SK-N-SH (cell line): ENCODE measurements at regions not wholly inside any gene's neighbourhood (a gene's known extent, or its start where the extent isn't known, plus 50 kb on each side); places are given as distances from the start of the nearest gene placed in this dataset.

Source experiments
- CTCF ChIA-PET: fragments of 300-600, 350-600 bp; formaldehyde crosslinking; extraction: SDS; loops from one replicate; lab custom pipeline; 2021; lab: Yijun Ruan, JAX
- POLR2A ChIA-PET: fragments of 350-600 bp; sonication (Branson Sonifier 250); formaldehyde crosslinking; extraction: SDS; loops from one replicate; lab custom pipeline; 2020; ENCODE audit warnings: antibody characterized with exemption, inconsistent platforms; lab: Yijun Ruan, JAX
- DNase-seq: peaks from one replicate; pipeline ENCODE4 v3.0.0; 2012
- H2AFZ ChIP-seq: fragments of 200-600 bp; sonication (generic); 2 replicates; pipeline ENCODE4 v1.8.1; 2016; ENCODE audit warnings: antibody characterized with exemption, mild to moderate bottlenecking, low read depth
- H3F3A ChIP-seq: fragments of 200-600 bp; sonication (generic); replicated peaks from 2 replicates; pipeline ENCODE3; 2016; ENCODE audit warnings: antibody characterized with exemption, mild to moderate bottlenecking; ENCODE audit not compliant: insufficient read depth
- H3K27ac ChIP-seq, 2 experiments: fragments of 200-500 bp in 1 of 2; fragments of 200-600 bp in 1 of 2; sonication (Bioruptor generic) in 1 of 2; sonication (generic), shearing (Covaris generic) in 1 of 2; 2 replicates each; pipeline versions ENCODE4 v1.5.1 to v1.6.1; 2014 to 2016; ENCODE audit warnings: low read depth in 2 of 2, inconsistent platforms in 1 of 2, low read length in 1 of 2, mild to moderate bottlenecking in 1 of 2, mixed read lengths in 1 of 2
- H3K27me3 ChIP-seq: fragments of 200-600 bp; sonication (generic), shearing (Covaris generic); 2 replicates; pipeline ENCODE4 v1.6.1; 2016; ENCODE audit warnings: mixed run types; ENCODE audit not compliant: insufficient read depth
- H3K36me3 ChIP-seq, 2 experiments: fragments of 200-500 bp in 1 of 2; fragments of 200-600 bp in 1 of 2; sonication (Bioruptor generic) in 1 of 2; sonication (generic) in 1 of 2; replicated peaks in 1 of 2; 2 replicates each; pipeline versions ENCODE3 to v1.5.1; 2014 to 2016; ENCODE audit warnings: low read length in 1 of 2, mild to moderate bottlenecking in 1 of 2; ENCODE audit not compliant: insufficient read depth in 2 of 2, control insufficient read depth in 1 of 2
- H3K4me1 ChIP-seq, 2 experiments: fragments of 200-500 bp in 1 of 2; fragments of 200-600 bp in 1 of 2; sonication (Bioruptor generic) in 1 of 2; sonication (generic), shearing (Covaris generic) in 1 of 2; 2 replicates each; pipeline versions ENCODE4 v1.5.1 to v1.6.1; 2014 to 2016; ENCODE audit warnings: low read depth in 1 of 2, low read length in 1 of 2, mixed run types in 1 of 2; ENCODE audit not compliant: insufficient read depth in 2 of 2, control insufficient read depth in 1 of 2
- H3K4me2 ChIP-seq: fragments of 200-600 bp; sonication (generic), shearing (Covaris generic); 2 replicates; pipeline ENCODE4 v1.6.1; 2017; ENCODE audit warnings: mixed run types
- H3K4me3 ChIP-seq, 2 experiments: fragments of 200-500 bp in 1 of 2; fragments of 200-600 bp in 1 of 2; sonication (Bioruptor generic) in 1 of 2; sonication (generic), shearing (Covaris generic) in 1 of 2; 2 replicates each; pipeline versions ENCODE4 v1.5.1 to v1.8.1; 2014 to 2016; ENCODE audit warnings: low read depth in 2 of 2, inconsistent platforms in 1 of 2, low read length in 1 of 2, mild to moderate bottlenecking in 1 of 2, mixed read lengths in 1 of 2, moderate library complexity in 1 of 2
- H3K79me2 ChIP-seq: fragments of 200-600 bp; sonication (generic); 2 replicates; pipeline ENCODE4 v1.8.1; 2017; ENCODE audit warnings: mild to moderate bottlenecking; ENCODE audit not compliant: insufficient read depth
- H3K9ac ChIP-seq: fragments of 200-600 bp; sonication (generic); 2 replicates; pipeline ENCODE4 v1.6.1; 2017; ENCODE audit warnings: mixed run types
- H3K9me2 ChIP-seq: fragments of 200-600 bp; sonication (generic); 2 replicates; pipeline ENCODE4 v1.6.1; 2017; ENCODE audit warnings: mixed run types
- H3K9me3 ChIP-seq: fragments of 200-600 bp; sonication (generic); 2 replicates; pipeline ENCODE4 v1.6.1; 2017; ENCODE audit warnings: mixed run types, mild to moderate bottlenecking, moderate library complexity
- H4K20me1 ChIP-seq: fragments of 200-600 bp; sonication (generic); 2 replicates; pipeline ENCODE4 v1.6.1; 2017; ENCODE audit warnings: mild to moderate bottlenecking, mixed run types; ENCODE audit not compliant: insufficient read depth
- CHD2 ChIP-seq: fragments of 150-350 bp; IDR thresholded peaks from 2 replicates; pipeline ENCODE4 v1.6.1; 2018; ENCODE audit warnings: low read length; ENCODE audit not compliant: partially characterized antibody
- EP300 ChIP-seq, 2 experiments: IDR thresholded peaks; 2 replicates each; pipeline versions ENCODE4 v1.4.0 to v1.6.1; 2012; ENCODE audit warnings: borderline replicate concordance in 1 of 2, low read depth in 1 of 2, low read length in 1 of 2
- EZH2phosphoT487 ChIP-seq: fragments of 200-600 bp; sonication (generic); IDR thresholded peaks from 2 replicates; pipeline ENCODE4 v1.6.1; 2017; ENCODE audit warnings: low read depth, mixed run types, mild to moderate bottlenecking, antibody characterized with exemption, moderate library complexity, borderline replicate concordance
- FOSL2 ChIP-seq: IDR thresholded peaks from 2 replicates; pipeline ENCODE4 v1.4.0; 2012; ENCODE audit warnings: low read depth, mild to moderate bottlenecking, moderate library complexity, borderline replicate concordance
- FOXJ3 ChIP-seq: sonication (generic); formaldehyde crosslinking; IDR thresholded peaks from 2 replicates; pipeline ENCODE4 v1.5.1; 2020; ENCODE audit warnings: mild to moderate bottlenecking, missing genetic modification reagents
- MXI1 ChIP-seq: IDR thresholded peaks from 2 replicates; pipeline ENCODE4 v1.6.1; 2012; ENCODE audit warnings: mild to moderate bottlenecking, low read depth, low read length, improper control_type of control experiment
- POLR2AphosphoS5 ChIP-seq: IDR thresholded peaks from 2 replicates; pipeline ENCODE4 v1.6.1; 2012; ENCODE audit warnings: low read depth, low read length
- REST ChIP-seq: IDR thresholded peaks from 2 replicates; pipeline ENCODE4 v1.6.1; 2012; ENCODE audit warnings: mild to moderate bottlenecking, low read depth, low read length, moderate library complexity
- RFX5 ChIP-seq: IDR thresholded peaks from 2 replicates; pipeline ENCODE4 v1.6.1; 2012; ENCODE audit warnings: mild to moderate bottlenecking, improper control_type of control experiment, low read length
- RXRA ChIP-seq: IDR thresholded peaks from 2 replicates; pipeline ENCODE4 v1.4.0; 2012; ENCODE audit warnings: low read depth, mild to moderate bottlenecking, borderline replicate concordance
- TAF1 ChIP-seq: IDR thresholded peaks from 2 replicates; pipeline ENCODE4 v1.6.1; 2012; ENCODE audit warnings: low read depth, mild to moderate bottlenecking, low read length, moderate library complexity, borderline replicate concordance
- TCF12 ChIP-seq: IDR thresholded peaks from 2 replicates; pipeline ENCODE4 v1.4.0; 2012
- TF ChIP-seq, protein P1 (sequence below): IDR thresholded peaks from 2 replicates; pipeline ENCODE4 v1.4.0; 2012; ENCODE audit warnings: low read depth
- TF ChIP-seq, protein P2 (sequence below): IDR thresholded peaks from 2 replicates; pipeline ENCODE4 v1.4.0; 2012; ENCODE audit warnings: low read depth, borderline replicate concordance

DNA sequence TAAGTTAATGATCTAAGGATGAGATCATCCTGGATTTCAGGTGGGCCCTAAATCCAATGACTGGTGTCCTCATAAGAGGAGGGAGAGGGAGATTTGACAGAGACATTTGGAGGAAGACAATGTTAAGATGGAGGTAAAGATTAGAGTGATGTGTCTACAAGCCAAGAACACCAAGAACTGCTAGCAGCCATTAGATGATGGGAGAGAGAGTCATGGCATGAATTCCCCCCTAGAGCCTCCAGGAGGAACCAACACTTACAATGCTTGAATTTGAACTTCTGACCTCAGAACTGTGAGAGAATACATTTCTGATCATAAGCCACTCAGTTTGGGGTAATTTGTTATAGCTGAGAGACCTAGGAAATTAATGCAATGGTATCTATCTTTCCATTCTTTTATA, 68.1 kb upstream of the RFXAP start:
- POLR2A ChIA-PET, result no interaction called here
- DNase-seq, result no peak
- no peaks in the 10 kb centered on the region for H3K27me3 ChIP-seq

More for the DNA sequence above, 68.1 kb upstream of the RFXAP start:
- Histone ChIP-seq H3K79me2 (no peaks in the 10 kb centered on the region), H2AFZ (no peak overlapping the region), H3K9me3 (no peaks in the 10 kb centered on the region), H3F3A (peaks cover 5% of the 10 kb centered on the region), H3K4me3 (no peak overlapping the region), H3K36me3 (no peaks in the 10 kb centered on the region), H3K27ac (no peak overlapping the region), H4K20me1 (no peaks in the 10 kb centered on the region), H3K9me2 (no peaks in the 10 kb centered on the region), H3K4me2 (no peak overlapping the region), H3K4me1 (no peaks in the 10 kb centered on the region), H3K9ac (no peak overlapping the region)
- CTCF ChIA-PET, result interaction anchor here (1.9 kb wide), 1 partner anchor 15 kb away, joined by 4 read pairs; no protein-coding TSS in a partner anchor
- TF ChIP-seq TAF1, result no peak
- TF ChIP-seq, protein P1, sequence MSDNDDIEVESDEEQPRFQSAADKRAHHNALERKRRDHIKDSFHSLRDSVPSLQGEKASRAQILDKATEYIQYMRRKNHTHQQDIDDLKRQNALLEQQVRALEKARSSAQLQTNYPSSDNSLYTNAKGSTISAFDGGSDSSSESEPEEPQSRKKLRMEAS, result no peak
- TF ChIP-seq EP300 (IDR thresholded peaks at IDR 0.05; ENCODE audit: borderline replicate concordance in 1 of 2, low read depth in 1 of 2, low read length in 1 of 2), result no peak
- no peak for TF ChIP-seq REST
- no peak for TF ChIP-seq RXRA
- TF ChIP-seq MXI1, result no peak
- TF ChIP-seq TCF12, result no peak
- TF ChIP-seq POLR2AphosphoS5, result no peak
- TF ChIP-seq FOXJ3 (CRISPR knock-in tag), result no peak
- TF ChIP-seq, protein P2, sequence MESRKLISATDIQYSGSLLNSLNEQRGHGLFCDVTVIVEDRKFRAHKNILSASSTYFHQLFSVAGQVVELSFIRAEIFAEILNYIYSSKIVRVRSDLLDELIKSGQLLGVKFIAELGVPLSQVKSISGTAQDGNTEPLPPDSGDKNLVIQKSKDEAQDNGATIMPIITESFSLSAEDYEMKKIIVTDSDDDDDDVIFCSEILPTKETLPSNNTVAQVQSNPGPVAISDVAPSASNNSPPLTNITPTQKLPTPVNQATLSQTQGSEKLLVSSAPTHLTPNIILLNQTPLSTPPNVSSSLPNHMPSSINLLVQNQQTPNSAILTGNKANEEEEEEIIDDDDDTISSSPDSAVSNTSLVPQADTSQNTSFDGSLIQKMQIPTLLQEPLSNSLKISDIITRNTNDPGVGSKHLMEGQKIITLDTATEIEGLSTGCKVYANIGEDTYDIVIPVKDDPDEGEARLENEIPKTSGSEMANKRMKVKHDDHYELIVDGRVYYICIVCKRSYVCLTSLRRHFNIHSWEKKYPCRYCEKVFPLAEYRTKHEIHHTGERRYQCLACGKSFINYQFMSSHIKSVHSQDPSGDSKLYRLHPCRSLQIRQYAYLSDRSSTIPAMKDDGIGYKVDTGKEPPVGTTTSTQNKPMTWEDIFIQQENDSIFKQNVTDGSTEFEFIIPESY, result no peak
- no peak for TF ChIP-seq CHD2
- no peak for TF ChIP-seq EZH2phosphoT487
- no peak for TF ChIP-seq FOSL2
- no peak for TF ChIP-seq RFX5
